Stimulated activated CD8-positive, alpha-beta memory T cell treated with anti-CD3 and anti-CD28 coated beads, Interleukin-15, amount 100 ng/mL, for 24 hours (primary cell): ENCODE measurements at regions not wholly inside any gene's neighbourhood (a gene's known extent, or its start where the extent isn't known, plus 50 kb on each side); places are given as distances from the start of the nearest gene placed in this dataset.

Source experiments
- DNase-seq: peaks from one replicate; pipeline ENCODE4 v3.0.0-alpha.2; 2020; ENCODE audit warnings: low read depth

- no peak for DNase-seq
Observed at GRCh38 chr20:40491009-40491590, 197.9 kb downstream of the MAFB start.

GRCh38 chr20:40489886-40490285, 199.2 kb downstream of the MAFB start:
- DNase-seq, result no peak

- DNase-seq, result no peak
Observed at GRCh38 chr20:40488401-40488800, 200.6 kb downstream of the MAFB start.

- no peak for DNase-seq
Observed at GRCh38 chr20:40486297-40486696, 202.7 kb downstream of the MAFB start.

- no peak for DNase-seq
Observed at GRCh38 chr20:40481743-40482458, 207.1 kb downstream of the MAFB start.

- DNase-seq, result no peak
Observed at GRCh38 chr20:40481337-40481736, 207.7 kb downstream of the MAFB start.

GRCh38 chr20:40477805-40478204, 211.2 kb downstream of the MAFB start:
- DNase-seq, result no peak

GRCh38 chr20:40476461-40476860, 212.6 kb downstream of the MAFB start:
- DNase-seq, result no peak

- no peak for DNase-seq
Observed at GRCh38 chr20:40472905-40473304, 216.1 kb downstream of the MAFB start.

- DNase-seq, result no peak
Observed at GRCh38 chr20:40471261-40471629, 217.8 kb downstream of the MAFB start.

- DNase-seq, result no peak
Observed at GRCh38 chr20:40470445-40471260, 218.4 kb downstream of the MAFB start.

GRCh38 chr20:40468759-40469158, 220.3 kb downstream of the MAFB start:
- DNase-seq, result no peak

- no peak for DNase-seq
Observed at GRCh38 chr20:40467703-40468411, 221.2 kb downstream of the MAFB start.

GRCh38 chr20:40467067-40467466, 222.0 kb downstream of the MAFB start:
- DNase-seq, result no peak

- DNase-seq, result no peak
Observed at GRCh38 chr20:40464731-40465208, 224.3 kb downstream of the MAFB start.

GRCh38 chr20:40463171-40463570, 225.9 kb downstream of the MAFB start:
- no peak for DNase-seq

GRCh38 chr20:40462566-40462965, 226.5 kb downstream of the MAFB start:
- DNase-seq, result no peak

GRCh38 chr20:40459299-40459698, 229.7 kb downstream of the MAFB start:
- DNase-seq, result no peak

- no peak for DNase-seq
Observed at GRCh38 chr20:40457404-40457803, 231.6 kb downstream of the MAFB start.

GRCh38 chr20:40452758-40453157, 236.3 kb downstream of the MAFB start:
- DNase-seq, result no peak

GRCh38 chr20:40451552-40451951, 237.5 kb downstream of the MAFB start:
- no peak for DNase-seq

- DNase-seq, result no peak
Observed at GRCh38 chr20:40449974-40450616, 238.9 kb downstream of the MAFB start.
